WTC11 (cell line): ENCODE measurements at regions not wholly inside any gene's neighbourhood (a gene's known extent, or its start where the extent isn't known, plus 50 kb on each side); places are given as distances from the start of the nearest gene placed in this dataset.

Source experiments
- ATAC-seq: fragments of 200-7000 bp; cut with Tn5 transposase; 2 replicates; pipeline ENCODE4 v1.10.0; 2021; ENCODE audit warnings: mild to moderate bottlenecking, moderate library complexity
- CTCF ChIA-PET: fragments of 300-600 bp; sonication (Branson Sonifier 250); formaldehyde crosslinking; loops from one replicate; lab custom pipeline; 2021; ENCODE audit warnings: antibody characterized with exemption; lab: Charles Lee
- POLR2A ChIA-PET: fragments of 350-600 bp; sonication (Branson Sonifier 250); formaldehyde crosslinking; loops from one replicate; lab custom pipeline; 2021; ENCODE audit warnings: antibody characterized with exemption; lab: Charles Lee
- DNase-seq: peaks from one replicate; pipeline ENCODE4 v3.0.0; 2021; ENCODE audit warnings: low spot score
- H3K27ac Mint-ChIP-seq: 2 replicates; pipeline ENCODE4 v1.8.0; 2021; ENCODE audit warnings: mixed read lengths
- H3K27me3 Mint-ChIP-seq: 2 replicates; pipeline ENCODE4 v1.8.0; 2021; ENCODE audit warnings: low read depth, mild to moderate bottlenecking, moderate library complexity, mixed read lengths
- H3K36me3 Mint-ChIP-seq: 2 replicates; pipeline ENCODE4 v1.8.0; 2021; ENCODE audit warnings: mixed read lengths
- H3K4me1 Mint-ChIP-seq: 2 replicates; pipeline ENCODE4 v1.8.0; 2022; ENCODE audit warnings: mixed read lengths
- H3K4me3 Mint-ChIP-seq: 2 replicates; pipeline ENCODE4 v1.8.0; 2021; ENCODE audit warnings: mild to moderate bottlenecking, moderate library complexity, mixed read lengths
- H3K9me3 Mint-ChIP-seq: 2 replicates; pipeline ENCODE4 v1.8.0; 2021; ENCODE audit warnings: mixed read lengths
- AR ChIP-seq: fragments of 250-450 bp; sonication (Bioruptor Pico); IDR thresholded peaks from 2 replicates; pipeline ENCODE4 v1.9.0; 2021; ENCODE audit warnings: mild to moderate bottlenecking
- ATF6 ChIP-seq: sonication (generic); formaldehyde crosslinking; IDR thresholded peaks from 2 replicates; pipeline ENCODE4 v1.8.1; 2023; ENCODE audit warnings: mild to moderate bottlenecking, missing genetic modification reagents
- CREB1 ChIP-seq: sonication (generic); formaldehyde crosslinking; IDR thresholded peaks from 2 replicates; pipeline ENCODE4 v1.8.0; 2023; ENCODE audit warnings: mild to moderate bottlenecking, missing genetic modification reagents
- CTCF ChIP-seq: fragments of 200-600 bp; IDR thresholded peaks from 2 replicates; pipeline ENCODE4 v1.8.0; 2022; ENCODE audit warnings: antibody characterized with exemption
- EMX1 ChIP-seq: fragments of 250-450 bp; sonication (Bioruptor Pico); IDR thresholded peaks from 2 replicates; pipeline ENCODE4 v1.8.0; 2021; ENCODE audit warnings: mild to moderate bottlenecking
- FOXK1 ChIP-seq: sonication (generic); formaldehyde crosslinking; IDR thresholded peaks from 2 replicates; pipeline ENCODE4 v1.8.0; 2022; ENCODE audit warnings: mild to moderate bottlenecking, moderate library complexity, missing genetic modification reagents
- JAZF1 ChIP-seq: fragments of 250-450 bp; sonication (Bioruptor Pico); IDR thresholded peaks from 2 replicates; pipeline ENCODE4 v1.9.0; 2021; ENCODE audit warnings: moderate library complexity, mild to moderate bottlenecking, inconsistent platforms
- JUN ChIP-seq: sonication (generic); formaldehyde crosslinking; IDR thresholded peaks from 2 replicates; pipeline ENCODE4 v1.8.0; 2023; ENCODE audit warnings: mild to moderate bottlenecking, missing genetic modification reagents
- KAT7 ChIP-seq: sonication (generic); formaldehyde crosslinking; IDR thresholded peaks from 2 replicates; pipeline ENCODE4 v1.8.1; 2023; ENCODE audit warnings: missing genetic modification reagents, mild to moderate bottlenecking, borderline replicate concordance
- NFATC4 ChIP-seq: fragments of 250-450 bp; sonication (Bioruptor Pico); IDR thresholded peaks from 2 replicates; pipeline ENCODE4 v1.9.0; 2021; ENCODE audit warnings: mild to moderate bottlenecking
- NFE2L1 ChIP-seq: sonication (generic); formaldehyde crosslinking; IDR thresholded peaks from 2 replicates; pipeline ENCODE4 v1.8.1; 2023; ENCODE audit warnings: missing genetic modification reagents
- PREB ChIP-seq: sonication (generic); formaldehyde crosslinking; IDR thresholded peaks from 2 replicates; pipeline ENCODE4 v1.8.1; 2022; ENCODE audit warnings: mild to moderate bottlenecking, missing genetic modification reagents, moderate library complexity, borderline replicate concordance
- RORB ChIP-seq: fragments of 250-450 bp; sonication (Bioruptor Pico); IDR thresholded peaks from 2 replicates; pipeline ENCODE4 v1.9.0; 2021; ENCODE audit warnings: mild to moderate bottlenecking
- SMAD4 ChIP-seq: sonication (generic); formaldehyde crosslinking; IDR thresholded peaks from 2 replicates; pipeline ENCODE4 v1.8.0; 2022; ENCODE audit warnings: mild to moderate bottlenecking, missing genetic modification reagents
- TCF7 ChIP-seq: sonication (generic); formaldehyde crosslinking; IDR thresholded peaks from 2 replicates; pipeline ENCODE4 v1.8.0; 2022; ENCODE audit warnings: mild to moderate bottlenecking, low read depth, missing genetic modification reagents, moderate library complexity
- ZBTB21 ChIP-seq: sonication (generic); formaldehyde crosslinking; IDR thresholded peaks from 2 replicates; pipeline ENCODE4 v1.8.1; 2023; ENCODE audit warnings: mild to moderate bottlenecking, missing genetic modification reagents, borderline replicate concordance
- ZNF317 ChIP-seq: sonication (generic); formaldehyde crosslinking; IDR thresholded peaks from 2 replicates; pipeline ENCODE4 v1.8.1; 2023; ENCODE audit warnings: low read depth, mild to moderate bottlenecking, moderate library complexity, missing genetic modification reagents, borderline replicate concordance
- ZNF396 ChIP-seq: fragments of 250-450 bp; sonication (Bioruptor Pico); IDR thresholded peaks from 2 replicates; pipeline ENCODE4 v1.8.0; 2021; ENCODE audit warnings: mild to moderate bottlenecking, moderate library complexity, borderline replicate concordance
- ZNF425 ChIP-seq: fragments of 250-450 bp; sonication (Bioruptor Pico); conservative IDR thresholded peaks from 2 replicates; pipeline ENCODE4 v1.9.0; 2021; ENCODE audit warnings: mild to moderate bottlenecking
- ZSCAN18 ChIP-seq: fragments of 250-450 bp; sonication (Bioruptor Pico); IDR thresholded peaks from 2 replicates; pipeline ENCODE4 v2.1.2; 2022; ENCODE audit warnings: mild to moderate bottlenecking, moderate library complexity

- Mint-ChIP-seq H3K4me1 (no peaks in the 10 kb centered on the region), H3K9me3 (peaks cover 14% of the 10 kb centered on the region), H3K27me3 (no peaks in the 10 kb centered on the region), H3K4me3 (no peak overlapping the region), H3K36me3 (peaks cover 12% of the 10 kb centered on the region), H3K27ac (no peak overlapping the region)
- ATAC-seq (no peak), DNase-seq (no peak)
- TF ChIP-seq RORB (CRISPR knock-in tag), result no peak
- TF ChIP-seq ZSCAN18 (CRISPR knock-in tag), result no peak
- no peak for TF ChIP-seq ATF6 (CRISPR knock-in tag)
- no peak for TF ChIP-seq JAZF1 (CRISPR knock-in tag)
- no peak for TF ChIP-seq ZNF425 (CRISPR knock-in tag)
- TF ChIP-seq ZBTB21 (CRISPR knock-in tag), result no peak
- no peak for TF ChIP-seq SMAD4 (CRISPR knock-in tag)
- no peak for TF ChIP-seq CREB1
- no peak for TF ChIP-seq TCF7
- TF ChIP-seq PREB (CRISPR knock-in tag), result no peak
- POLR2A ChIA-PET, result interaction anchor here (0.7 kb wide), 1 partner anchor 1563 kb away, joined by 4 read pairs; no protein-coding TSS in a partner anchor
- CTCF ChIA-PET, result interaction anchor here (0.9 kb wide), 1 partner anchor 9 kb away, joined by 3 read pairs; no protein-coding TSS in a partner anchor
Observed at GRCh38 chr3:41035456-41036022, 163.8 kb upstream of the CTNNB1 start.

GRCh38 chr3:41037651-41038334 lies 161.5 kb upstream of the CTNNB1 start:
- CTCF ChIA-PET, result no interaction called here
- peaks cover 10% of the 10 kb centered on the region for H3K36me3 Mint-ChIP-seq
- no peak overlapping the region for H3K4me3 Mint-ChIP-seq

GRCh38 chr3:41040256-41040655 lies 159.0 kb upstream of the CTNNB1 start:
- ATAC-seq, result no peak
- no peak for TF ChIP-seq EMX1 (CRISPR knock-in tag)
- TF ChIP-seq CTCF, result no peak
- no peak for TF ChIP-seq ZNF425 (CRISPR knock-in tag)
- TF ChIP-seq JAZF1 (CRISPR knock-in tag), result no peak
- no peak for TF ChIP-seq AR (CRISPR knock-in tag)
- no peak for TF ChIP-seq NFATC4 (CRISPR knock-in tag)
- TF ChIP-seq NFE2L1, result no peak

More at GRCh38 chr3:41037651-41038334, 161.5 kb upstream of the CTNNB1 start:
- no peak for ATAC-seq
- Mint-ChIP-seq H3K27ac (no peak overlapping the region), H3K4me1 (no peaks in the 10 kb centered on the region), H3K27me3 (no peaks in the 10 kb centered on the region), H3K9me3 (peaks cover 11% of the 10 kb centered on the region)
- POLR2A ChIA-PET, result no interaction called here
- TF ChIP-seq ZNF396 (CRISPR knock-in tag) (no peak), JUN (CRISPR knock-in tag) (no peak), FOXK1 (CRISPR knock-in tag) (no peak), KAT7 (CRISPR knock-in tag) (no peak), ZNF317 (no peak)
- DNase-seq, result no peak

More at GRCh38 chr3:41040256-41040655, 159.0 kb upstream of the CTNNB1 start:
- Mint-ChIP-seq H3K36me3 (no peaks in the 10 kb centered on the region), H3K4me3 (no peak overlapping the region), H3K9me3 (no peaks in the 10 kb centered on the region; the same call in 1 of the 2 replicates), H3K27ac (no peak overlapping the region), H3K27me3 (no peaks in the 10 kb centered on the region), H3K4me1 (peaks cover 7% of the 10 kb centered on the region)
- ChIA-PET POLR2A (no interaction called here), CTCF (no interaction called here)
- DNase-seq, result no peak
